HS-27A (cell line): ENCODE measurements at regions not wholly inside any gene's neighbourhood (a gene's known extent, or its start where the extent isn't known, plus 50 kb on each side); places are given as distances from the start of the nearest gene placed in this dataset.
"Not testable (repeated sequence)": the region's sequence is repeated elsewhere in the genome, so short reads cannot be mapped to it uniquely, and the experiment has no call there.

Experiments used
- DNase-seq: peaks from one replicate; pipeline ENCODE4 v3.0.0-alpha.2; 2012; ENCODE audit warnings: low read depth, missing footprints

DNA sequence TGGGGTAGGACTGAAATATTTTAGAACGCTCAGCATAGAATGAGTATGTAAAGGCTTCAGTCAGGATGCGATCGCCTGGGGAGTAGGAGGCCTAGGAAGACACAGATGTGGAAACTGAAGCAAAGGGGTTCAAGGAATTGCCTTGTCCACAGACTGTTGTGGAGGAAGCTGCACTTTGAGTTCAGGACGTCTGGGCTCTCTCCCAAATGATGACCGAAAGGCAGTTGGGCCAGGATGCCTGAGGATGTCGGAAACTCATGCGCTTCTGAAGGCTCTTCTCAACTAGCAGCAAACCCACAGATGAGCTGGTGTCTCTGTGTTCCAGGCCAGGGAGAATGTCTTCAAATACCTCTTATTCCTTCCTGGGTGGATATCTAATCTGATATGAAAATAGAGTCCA is 146.2 kb upstream of the SULF2 start:
- no peak for DNase-seq

DNA sequence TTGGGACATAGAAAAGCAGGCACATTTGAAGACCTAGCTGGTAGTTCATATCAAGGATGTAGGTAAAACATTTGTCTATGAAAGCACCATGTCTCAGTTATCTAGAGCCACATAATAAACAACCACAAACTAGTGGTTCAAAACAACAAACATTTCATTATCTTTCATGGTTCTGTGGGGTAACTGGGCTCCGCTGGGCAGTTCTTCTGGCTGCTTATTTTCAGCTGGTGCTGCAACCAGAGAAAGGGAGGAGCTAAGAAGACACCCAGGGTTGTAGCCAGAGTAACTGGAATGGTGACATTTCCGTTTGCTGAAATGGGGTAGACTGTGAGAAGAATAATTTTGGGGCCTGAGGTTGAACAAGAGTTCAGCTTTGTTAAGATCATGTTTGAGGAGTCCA is 145.7 kb upstream of the SULF2 start:
- DNase-seq = no peak

DNA sequence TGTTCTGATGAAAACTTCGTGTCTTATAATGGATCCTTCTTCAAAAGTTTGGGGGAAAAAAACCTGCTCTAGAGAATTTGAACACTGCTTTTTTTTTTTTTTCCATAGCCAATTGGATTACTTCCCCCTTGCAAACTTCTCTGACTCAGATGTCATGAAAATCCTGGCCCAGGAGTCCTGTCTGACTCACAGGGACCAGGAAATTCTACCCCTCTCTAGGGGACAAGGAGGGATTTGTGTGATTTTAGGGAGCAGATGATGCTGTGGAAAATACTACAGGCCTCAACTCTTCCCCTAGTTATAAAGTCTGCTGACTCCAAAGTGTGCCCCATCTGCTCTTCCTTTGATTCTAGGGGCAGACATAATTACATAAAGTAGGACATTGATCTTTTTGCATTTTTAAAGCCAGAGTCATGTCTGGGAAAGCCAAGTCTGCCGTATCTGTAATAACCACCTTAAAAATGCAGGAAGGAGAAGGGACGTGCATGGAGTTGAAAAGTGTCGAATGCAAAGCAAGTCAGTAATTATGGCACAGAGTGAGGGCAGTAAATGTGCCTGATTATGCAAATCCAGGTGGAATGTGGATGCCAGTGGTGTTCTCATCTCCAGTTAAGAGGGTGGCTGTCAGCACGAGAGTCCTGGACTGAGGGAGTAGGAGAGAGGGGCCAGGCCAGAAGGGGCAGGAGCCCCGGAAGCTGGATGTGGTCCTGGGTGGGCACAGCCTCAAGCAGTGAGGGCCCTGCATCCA is 144.3 kb upstream of the SULF2 start:
- no peak for DNase-seq

DNA sequence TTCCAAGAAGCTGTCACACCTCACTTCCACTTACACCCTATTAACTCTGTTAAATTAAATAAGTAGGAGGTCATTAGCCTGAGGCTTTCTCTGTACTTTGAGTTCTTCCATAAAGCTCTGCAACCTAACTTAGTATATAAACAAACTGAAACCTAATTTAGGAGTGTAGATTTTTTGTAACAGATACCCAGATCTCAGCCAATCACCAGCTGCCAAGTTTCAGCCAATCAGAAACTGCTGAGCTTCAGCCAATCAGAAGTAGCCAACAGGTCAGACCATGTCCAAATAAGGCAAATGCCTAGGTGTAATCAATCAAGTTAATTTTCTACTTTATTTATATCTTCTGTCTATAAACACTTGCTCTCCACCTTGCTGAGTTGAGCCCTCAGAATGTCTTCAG is 142.7 kb upstream of the SULF2 start:
- DNase-seq = no peak

DNA sequence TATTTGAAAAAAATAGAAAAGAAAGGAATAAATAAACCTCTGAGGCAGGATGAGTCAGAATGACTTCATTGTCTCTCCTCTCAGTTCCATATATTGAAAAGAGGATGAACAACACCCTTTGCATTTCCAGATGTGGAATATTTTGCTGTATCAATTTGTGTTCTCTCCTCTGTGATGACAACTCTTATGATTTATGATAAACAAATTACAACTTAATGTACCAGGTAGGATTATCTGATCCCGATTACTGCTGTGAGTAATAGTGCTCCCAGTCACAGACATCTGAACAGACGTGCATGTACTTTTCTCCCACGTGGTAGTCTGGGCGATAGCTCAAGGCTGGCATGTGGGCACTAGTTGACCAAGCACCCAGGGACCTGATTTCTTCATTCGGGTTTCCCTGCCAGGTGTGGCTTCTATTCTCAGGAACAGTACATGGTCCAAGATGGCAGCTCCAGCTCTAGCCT is 142.1 kb upstream of the SULF2 start:
- no peak for DNase-seq

DNA sequence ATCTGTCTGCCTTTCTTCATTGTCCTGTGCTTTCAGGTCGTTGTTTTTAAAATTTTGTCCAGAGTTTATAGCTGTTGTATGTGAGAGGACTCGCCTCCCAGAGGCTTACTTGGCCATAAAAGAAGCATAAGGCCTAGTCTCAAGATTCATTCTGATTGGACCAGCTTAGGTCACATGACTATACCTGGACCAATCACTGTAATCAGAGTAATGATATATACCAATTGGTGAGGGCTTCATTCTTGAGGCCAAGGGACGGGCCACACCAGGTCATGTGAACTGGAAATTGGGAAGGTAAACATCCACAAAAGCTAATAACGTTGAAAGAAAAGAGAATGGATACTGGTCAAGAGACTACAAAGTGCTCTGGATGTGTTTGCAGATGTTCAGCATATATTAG is 141.4 kb upstream of the SULF2 start:
- DNase-seq = no peak

DNA sequence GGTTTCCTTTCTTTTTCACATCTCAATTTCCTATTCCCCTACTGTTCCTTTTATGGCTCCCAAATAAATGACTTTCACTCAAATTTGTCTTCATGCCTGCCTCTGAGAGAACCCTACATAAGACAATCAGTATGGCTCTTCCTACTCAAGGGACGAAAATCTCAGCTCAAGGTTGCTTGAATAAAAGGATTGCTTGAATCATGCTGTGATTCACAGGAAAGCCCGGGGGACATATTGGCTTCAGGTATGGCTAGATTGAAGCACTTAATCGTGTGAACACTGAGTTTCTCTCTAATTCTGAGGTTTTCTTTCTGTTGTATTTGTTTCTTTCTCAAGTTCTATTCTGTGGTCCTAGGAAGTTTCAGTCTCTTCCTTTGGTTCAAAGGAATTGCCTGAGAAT is 140.3 kb upstream of the SULF2 start:
- DNase-seq = no peak

DNA sequence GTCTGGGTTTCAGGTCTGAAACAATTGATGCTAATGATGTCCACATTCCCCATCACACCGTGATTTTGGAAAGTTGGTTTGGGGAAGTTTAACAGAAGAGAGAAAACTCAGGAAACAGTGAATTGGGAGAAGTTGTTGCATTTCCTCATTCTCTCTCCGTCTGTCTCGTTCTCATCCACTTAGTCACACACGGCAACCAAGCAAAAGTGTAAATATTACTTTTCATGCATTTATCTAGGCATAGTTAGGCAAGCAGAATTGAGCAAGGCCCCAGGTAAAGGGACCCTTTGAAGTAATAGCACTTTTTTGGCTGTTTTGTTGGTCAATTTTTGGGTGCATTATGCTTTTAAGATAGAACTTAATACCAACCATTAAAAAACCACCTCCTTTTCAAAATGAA is 137.0 kb upstream of the SULF2 start:
- DNase-seq = no peak

DNA sequence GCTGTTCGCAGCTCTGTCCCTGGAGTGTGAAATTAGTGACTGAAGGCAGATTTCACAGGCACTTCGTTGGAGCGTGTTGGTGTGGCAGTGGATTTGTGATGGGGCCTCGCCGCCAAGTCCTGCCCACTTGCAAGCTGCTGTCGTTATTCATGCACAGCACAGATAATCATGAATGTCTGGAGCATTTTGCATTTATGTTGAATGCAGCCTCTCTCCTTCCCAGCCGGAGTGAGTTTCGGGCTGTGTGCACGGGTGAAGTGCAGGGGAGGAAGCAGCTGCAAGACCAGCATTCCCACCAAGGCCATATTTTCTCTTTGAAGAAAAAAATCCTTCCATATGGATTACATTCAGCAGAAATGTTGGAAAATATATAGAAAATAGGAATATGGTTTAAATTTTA is 136.5 kb upstream of the SULF2 start:
- DNase-seq = not testable (repeated sequence)

DNA sequence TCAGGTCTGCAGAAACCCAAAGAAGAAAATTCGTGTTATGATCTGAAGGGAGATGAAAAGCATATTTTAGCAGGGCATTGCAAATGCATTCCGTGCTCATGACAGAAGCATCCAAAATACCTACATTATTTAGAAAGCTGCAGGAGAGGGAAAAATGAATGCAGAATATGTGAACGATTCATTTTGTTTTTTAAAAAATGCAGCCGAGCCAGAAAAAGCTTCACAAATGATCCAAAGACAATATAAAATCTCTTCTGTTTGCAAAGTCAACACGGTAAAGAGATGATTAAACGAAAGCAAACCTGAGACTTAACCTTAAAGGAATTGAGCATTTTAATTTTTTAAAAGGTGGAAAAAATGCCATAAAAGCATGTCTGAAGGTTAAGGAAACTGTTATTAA is 136.1 kb upstream of the SULF2 start:
- no peak for DNase-seq

DNA sequence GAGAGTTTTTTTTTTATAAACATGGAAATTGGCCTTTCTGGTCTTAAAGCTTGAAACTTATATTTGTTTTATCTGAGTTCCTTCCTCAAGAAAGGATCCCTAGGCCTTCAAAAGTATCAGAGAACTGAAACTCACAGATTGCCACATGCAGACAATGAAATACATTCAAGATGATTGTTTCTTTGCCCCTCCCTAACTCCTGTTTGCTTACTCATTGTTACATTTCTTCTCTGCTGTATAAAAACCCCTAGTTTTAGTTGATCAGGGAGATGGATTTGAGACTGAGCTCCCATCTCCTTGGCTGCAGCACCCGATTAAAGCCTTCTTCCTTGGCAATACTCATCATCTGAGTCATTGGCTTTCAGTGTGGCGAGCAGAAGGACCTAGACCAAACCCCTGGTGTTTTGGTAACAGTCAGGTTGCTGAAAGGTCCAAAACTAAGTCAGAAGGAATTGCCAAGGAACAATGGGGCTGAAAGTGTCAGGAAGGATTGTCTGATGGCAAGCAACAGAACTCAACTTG is 132.3 kb upstream of the SULF2 start:
- DNase-seq = no peak

DNA sequence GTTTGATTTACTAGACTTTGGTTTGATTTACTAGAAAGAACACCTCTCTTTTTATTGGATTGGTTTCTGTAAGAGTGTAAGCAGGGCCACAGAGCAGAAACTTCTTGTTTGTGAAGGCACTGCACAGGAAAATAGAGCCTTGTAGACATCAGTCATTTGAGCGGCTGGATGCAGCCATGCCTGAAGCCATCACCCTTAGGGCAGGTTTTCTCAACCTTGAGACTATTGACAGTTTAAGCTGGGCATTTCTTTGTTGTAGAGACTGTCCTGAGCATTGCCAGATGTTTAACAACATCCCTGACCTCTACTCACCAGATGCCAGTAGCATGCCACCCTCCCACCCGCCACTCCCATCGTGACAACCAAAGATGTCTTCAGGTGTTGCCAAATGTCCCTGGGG is 130.2 kb upstream of the SULF2 start:
- no peak for DNase-seq

DNA sequence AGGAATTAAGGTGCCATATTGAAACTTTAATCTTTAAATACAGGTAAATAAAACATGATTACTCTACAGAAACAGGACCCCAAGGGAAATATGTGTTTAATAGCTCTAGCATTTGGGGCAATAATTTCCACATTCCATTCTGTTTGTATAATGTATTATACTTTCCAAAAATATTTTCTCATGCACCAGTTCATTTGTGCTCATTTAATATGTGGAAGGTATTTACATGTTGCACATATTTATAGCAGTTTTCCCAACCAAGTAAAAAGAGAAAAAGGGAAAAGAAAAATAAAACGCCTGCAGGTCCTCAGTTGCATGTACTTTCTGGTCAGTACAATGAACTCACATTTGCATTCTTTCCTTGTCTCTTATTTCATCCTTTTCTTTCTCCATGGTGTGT is 129.5 kb upstream of the SULF2 start:
- DNase-seq = no peak

DNA sequence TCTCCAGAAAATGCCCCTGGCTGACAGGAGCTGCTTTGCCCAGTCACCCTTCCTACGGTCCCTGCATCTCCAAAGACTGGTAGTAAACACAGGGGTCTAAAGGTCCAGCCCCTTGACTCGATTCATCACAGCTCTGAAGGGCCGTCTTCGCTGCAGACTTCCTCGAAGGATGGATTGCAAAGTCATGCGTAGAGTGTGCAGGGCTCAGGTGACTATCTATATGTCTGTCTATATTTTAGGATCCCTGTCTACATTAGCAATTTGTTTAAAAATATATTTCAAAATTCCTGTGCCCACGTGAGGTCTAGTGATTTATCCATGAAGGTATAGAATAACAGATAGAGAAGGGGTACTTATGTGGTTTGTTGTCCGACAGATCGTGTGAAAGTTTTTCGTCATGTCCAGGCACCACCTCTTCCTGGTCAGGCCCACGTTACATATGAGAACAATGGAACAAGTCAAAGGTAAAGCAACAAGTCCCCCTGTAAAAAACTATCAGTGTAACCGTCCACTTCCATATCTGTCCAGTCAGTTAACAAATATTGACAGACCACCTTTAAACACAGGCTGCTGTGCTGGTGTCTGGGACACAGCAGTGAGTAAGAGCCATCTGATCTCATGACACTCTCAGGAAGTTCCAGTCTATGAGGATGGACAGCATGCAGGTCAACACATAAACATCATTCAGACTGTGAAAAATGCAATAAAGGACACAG is 127.7 kb upstream of the SULF2 start:
- DNase-seq = not testable (repeated sequence)

DNA sequence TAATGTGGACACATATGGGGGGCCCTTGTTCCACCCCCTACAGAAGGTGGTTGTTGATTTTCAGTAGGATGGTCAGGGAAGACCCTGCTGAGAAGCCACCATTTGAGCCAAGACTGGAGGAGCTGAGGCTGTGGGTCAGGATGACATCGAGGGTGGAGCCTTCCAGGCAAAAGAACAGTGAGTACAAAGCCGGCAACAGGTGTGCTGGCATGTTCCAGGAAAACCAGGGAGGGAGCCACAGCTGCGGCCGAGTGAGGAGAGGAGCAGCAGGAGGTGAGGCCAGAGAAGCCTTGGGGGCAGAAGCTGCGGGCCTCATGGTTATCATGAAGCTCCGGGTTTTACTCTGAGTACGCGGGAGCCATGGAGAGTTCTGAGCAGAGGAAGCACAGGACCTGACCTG is 126.9 kb upstream of the SULF2 start:
- DNase-seq = not testable (repeated sequence)

DNA sequence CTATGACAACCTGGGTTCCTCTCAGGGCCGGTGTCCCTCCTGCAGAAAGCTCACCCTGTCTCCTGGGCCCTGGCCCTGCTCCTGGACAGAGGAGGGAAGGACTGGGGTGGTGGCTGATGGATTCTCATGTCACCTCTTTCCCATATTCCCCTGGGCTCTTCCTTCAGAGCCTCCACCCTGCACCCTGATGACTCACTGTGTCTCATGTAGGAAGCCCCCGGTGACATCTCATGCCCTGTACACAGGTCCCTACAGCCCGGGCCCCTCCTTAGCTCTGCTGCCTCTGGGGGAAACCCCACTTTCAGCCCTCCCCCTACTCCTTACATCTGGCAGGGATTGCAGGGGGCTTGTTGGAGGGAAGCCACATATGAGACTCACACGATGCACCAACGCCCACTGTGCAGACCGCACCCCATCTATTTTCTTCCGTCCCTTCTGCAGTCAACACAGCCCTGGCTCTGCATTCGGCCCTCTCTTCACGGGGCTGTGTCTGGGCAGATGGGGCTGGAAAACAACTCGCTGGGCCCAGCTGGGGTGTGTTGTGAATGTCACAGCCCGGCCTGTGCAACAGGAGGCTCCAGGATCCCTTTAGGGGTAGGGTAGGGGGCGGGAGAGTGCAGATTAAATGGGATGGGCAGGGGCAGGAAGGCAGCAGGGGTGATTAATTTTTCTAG is 124.6 kb upstream of the SULF2 start:
- not testable (repeated sequence) for DNase-seq

DNA sequence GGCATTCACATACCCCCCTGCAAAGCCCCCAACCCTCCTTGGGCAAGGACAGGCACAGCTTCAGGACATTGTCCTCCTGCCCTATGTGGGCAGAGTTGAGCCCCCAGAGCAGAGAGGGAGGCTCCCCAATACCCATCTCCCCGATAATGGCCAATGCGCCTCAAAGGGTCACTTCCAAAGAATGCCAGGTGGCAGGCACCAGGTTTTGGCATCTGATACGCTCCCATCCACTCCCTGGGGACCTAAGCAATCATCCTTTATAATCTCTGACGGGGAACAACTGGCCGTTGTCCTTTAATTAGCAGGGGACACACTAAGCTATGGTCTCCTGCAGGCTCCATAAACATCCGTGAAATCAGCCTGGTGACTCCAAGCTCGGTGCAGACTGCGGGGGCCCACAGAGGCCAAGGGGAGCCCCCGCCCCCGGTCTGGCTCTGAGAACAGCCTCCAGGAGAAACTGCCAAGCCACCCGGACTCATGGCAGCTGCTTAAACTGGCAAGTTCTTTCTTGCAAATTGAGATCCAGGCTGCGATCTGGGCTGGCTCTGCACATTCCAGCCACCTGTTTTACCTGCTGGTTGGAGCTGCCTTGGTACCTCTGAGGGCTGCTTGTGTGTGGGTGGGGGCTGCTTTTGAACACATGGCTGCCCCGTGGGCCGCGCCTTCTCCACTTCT is 123.2 kb upstream of the SULF2 start:
- not testable (repeated sequence) for DNase-seq

DNA sequence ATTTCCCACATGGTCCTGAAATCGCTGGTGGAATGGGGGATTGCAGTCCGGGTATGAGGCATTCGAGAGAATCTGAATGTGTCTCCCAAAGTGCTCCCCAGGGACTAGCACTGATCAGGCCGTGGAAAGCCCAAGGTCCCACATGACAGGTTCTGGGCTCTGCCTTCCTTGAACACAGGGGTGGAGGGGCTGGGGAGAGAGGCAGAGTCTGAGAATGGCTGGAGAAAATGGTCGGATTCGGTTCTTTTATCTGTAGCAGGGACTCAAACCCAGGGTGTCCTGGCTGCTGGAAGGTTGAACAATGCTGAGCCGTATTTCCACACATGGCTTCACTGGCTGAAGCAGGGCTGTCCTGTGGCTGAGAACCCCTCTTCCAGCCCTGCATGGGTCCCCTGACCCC is 122.7 kb upstream of the SULF2 start:
- DNase-seq = not testable (repeated sequence)

DNA sequence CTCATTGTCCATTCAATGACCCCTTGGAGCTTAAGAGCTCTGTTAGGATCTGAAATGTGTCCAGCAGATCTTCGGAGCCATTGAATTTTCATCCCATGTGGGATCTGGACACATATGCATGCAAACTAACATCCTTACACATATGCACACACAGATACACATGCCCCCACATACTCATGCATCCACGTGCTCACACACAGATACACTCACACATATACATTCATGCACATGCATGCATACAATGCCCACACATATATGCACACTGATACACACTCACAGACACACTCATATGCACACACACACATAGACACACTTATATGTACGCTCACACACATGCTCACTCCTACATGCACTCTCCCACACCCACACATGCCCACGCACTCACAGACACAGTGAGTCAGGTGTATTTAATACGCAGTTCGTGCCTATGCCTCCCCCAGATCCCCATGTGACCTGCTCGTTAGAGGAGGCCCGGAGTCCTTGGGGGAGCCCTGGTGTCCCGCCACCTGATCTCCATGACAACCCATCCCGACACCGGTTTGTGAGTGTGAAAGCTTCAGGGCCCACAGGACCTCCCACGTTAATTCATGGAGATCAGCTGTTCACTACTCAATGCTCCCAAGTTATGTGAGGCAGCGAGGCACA is 121.9 kb upstream of the SULF2 start:
- DNase-seq = no peak

DNA sequence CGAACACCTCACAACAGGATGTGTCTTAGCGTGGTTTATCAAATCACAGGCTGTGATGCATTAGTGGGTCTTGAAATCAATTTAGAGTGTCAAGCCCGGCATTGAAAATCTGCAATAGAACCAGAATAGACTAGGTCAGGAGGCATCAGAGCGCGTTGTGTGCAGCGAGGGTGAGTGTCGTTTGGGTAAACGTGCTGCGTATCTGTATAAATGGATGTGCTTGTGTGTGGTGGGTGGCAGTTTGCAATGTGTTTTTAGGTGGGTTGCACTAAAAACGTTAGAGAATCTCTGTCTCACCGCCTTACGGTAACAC is 121.0 kb upstream of the SULF2 start:
- DNase-seq = no peak

DNA sequence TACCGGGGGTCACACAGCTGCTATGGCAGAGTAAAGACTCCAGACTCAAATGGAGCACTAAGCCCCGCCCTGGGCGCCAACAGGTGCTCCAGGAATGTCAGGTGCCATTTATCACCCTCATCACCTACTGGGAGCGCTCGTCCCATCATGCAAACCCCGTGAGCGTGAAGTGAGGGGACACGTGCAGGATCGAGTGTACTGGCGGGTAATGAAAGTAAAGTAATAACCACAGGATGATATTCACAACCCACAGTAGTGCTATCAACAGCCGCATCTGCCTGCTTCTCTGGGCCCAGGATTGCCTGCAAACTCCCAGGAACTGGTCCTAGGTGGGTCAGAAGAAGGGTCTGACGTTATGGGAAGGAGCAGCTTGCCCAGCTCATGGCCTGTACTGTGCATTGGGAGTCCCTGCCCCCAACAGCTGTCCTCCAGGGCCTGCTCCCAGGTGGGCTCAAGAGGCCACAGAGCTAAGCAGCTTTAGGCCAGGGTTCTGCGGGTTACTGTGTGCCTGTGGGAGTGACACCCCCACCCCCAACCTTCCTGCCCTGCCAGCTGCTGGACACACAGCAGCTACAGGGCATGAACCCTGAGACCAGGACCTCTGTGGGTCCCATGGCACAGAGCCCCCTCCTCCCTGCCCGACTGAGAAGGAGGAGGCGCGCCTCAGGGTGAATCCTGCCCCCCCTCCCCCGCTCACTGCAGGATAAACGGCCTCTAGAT is 120.5 kb upstream of the SULF2 start:
- no peak for DNase-seq
